ENCODE measurements at regions not wholly inside any gene's neighbourhood (a gene's known extent, or its start where the extent isn't known, plus 50 kb on each side); places are given as distances from the start of the nearest gene placed in this dataset.
A peak's percentile ranks its signal among the peaks of the same experiment; 100 is the strongest.

GRCh38 chr4:184533908-184534307 lies 59.6 kb upstream of the IRF2 start:
- H3K4me3 ChIP-seq (ENCODE audit: low read length): no peak overlapping the region
- peak overlapping the region; percentile 68 for H3K27ac ChIP-seq (ENCODE audit: low read depth, low read length)

GRCh38 chr4:184531008-184531407 lies 56.7 kb upstream of the IRF2 start:
- H3K27me3 ChIP-seq (ENCODE audit: control insufficient read depth in 2 of 2, insufficient read depth in 2 of 2, low read length in 2 of 2): no peaks in the 10 kb centered on the region
- peak overlapping the region in 3 of 9 donors; percentile 32 to 90 (median 36) for H3K27ac Mint-ChIP-seq
- peaks cover 0 to 20% (median 0%) of the 10 kb centered on the region in 5 donors for H3K36me3 Mint-ChIP-seq
- POLR2A ChIA-PET: no interaction called here
- no peaks in the 10 kb centered on the region for H3K27me3 Mint-ChIP-seq
- peaks cover 0 to 3% (median 0%) of the 10 kb centered on the region in 11 donors for H3K9me3 Mint-ChIP-seq
- H3K4me1 ChIP-seq (ENCODE audit: control insufficient read depth in 2 of 2, insufficient read depth in 2 of 2, low read length in 2 of 2): peaks cover 20 to 25% of the 10 kb centered on the region in 2 donors
- DNase-seq (no peak), ATAC-seq (no peak)
- intact Hi-C loops (cut with micrococcal nuclease): loop anchor here (10.0 kb wide), 6 partner anchors 146 to 1086 kb away; partner anchors contain the start of genes ACSL1 (in 1 of the 2), ANKRD37 (in 1 of the 2), CDKN2AIP (in 1 of the 2) and CFAP97 (in 1 of the 2)
- CTCF ChIA-PET: interaction anchor here (2.6 kb wide), 1 partner anchor 266 kb away, joined by 7 read pairs; no protein-coding TSS in a partner anchor
- no peak overlapping the region for H3K27ac ChIP-seq (ENCODE audit: low read depth, low read length)
- no peaks in the 10 kb centered on the region for H3K9me3 ChIP-seq (ENCODE audit: control insufficient read depth in 2 of 3, low read length in 3 of 3)
- no peak overlapping the region for H3K4me3 Mint-ChIP-seq
- no peaks in the 10 kb centered on the region for H3K36me3 ChIP-seq (ENCODE audit: control insufficient read depth in 2 of 3, insufficient read depth in 3 of 3, low read length in 3 of 3)
- H3K4me3 ChIP-seq (ENCODE audit: low read length): no peak overlapping the region
- H3K4me1 Mint-ChIP-seq: peaks cover 38 to 80% (median 68%) of the 10 kb centered on the region in 7 donors

More at GRCh38 chr4:184533908-184534307, 59.6 kb upstream of the IRF2 start:
- Mint-ChIP-seq H3K4me3 (peak overlapping the region in 8 of 10 donors; percentile 25 to 72 (median 50)), H3K4me1 (peaks cover 44 to 88% (median 73%) of the 10 kb centered on the region in 7 donors), H3K27ac (peak overlapping the region; percentile 82 to 91 (median 90)), H3K36me3 (peaks cover 0 to 16% (median 0%) of the 10 kb centered on the region in 5 donors), H3K27me3 (no peaks in the 10 kb centered on the region), H3K9me3 (peaks cover 0 to 2% (median 0%) of the 10 kb centered on the region in 11 donors)
- H3K36me3 ChIP-seq (ENCODE audit: control insufficient read depth in 2 of 3, insufficient read depth in 3 of 3, low read length in 3 of 3): peaks cover 0 to 3% (median 0%) of the 10 kb centered on the region in 3 experiments
- ChIA-PET CTCF (interaction anchor here (0.7 to 2.5 kb wide), 2 partner anchors 30 to 158 kb away, joined by 4 to 6 read pairs; no protein-coding TSS in a partner anchor), POLR2A (interaction anchor here (0.6 to 5.1 kb wide), 10 partner anchors 9 to 267 kb away, joined by 3 to 114 read pairs (median 4); partner anchors contain the start of genes CASP3, IRF2 and PRIMPOL)
- ATAC-seq (no peak), DNase-seq (no peak)
- peaks cover 22 to 25% of the 10 kb centered on the region in 2 donors for H3K4me1 ChIP-seq (ENCODE audit: control insufficient read depth in 2 of 2, insufficient read depth in 2 of 2, low read length in 2 of 2)
- no peaks in the 10 kb centered on the region for H3K9me3 ChIP-seq (ENCODE audit: control insufficient read depth in 2 of 3, low read length in 3 of 3)
- intact Hi-C loops (cut with micrococcal nuclease): loop anchor here (1.0 to 10.0 kb wide), 10 partner anchors 20 to 1089 kb away; partner anchors contain the start of genes ACSL1 (in 1 of the 2), ANKRD37 (in 1 of the 2), CDKN2AIP (in 1 of the 2) and CFAP97 (in 1 of the 2)
- H3K27me3 ChIP-seq (ENCODE audit: control insufficient read depth in 2 of 2, insufficient read depth in 2 of 2, low read length in 2 of 2): no peaks in the 10 kb centered on the region

- H3K4me3 Mint-ChIP-seq: peak overlapping the region in 1 of 10 donors; percentile 25
- CTCF ChIA-PET: no interaction called here
- Histone ChIP-seq H3K4me1 (ENCODE audit: control insufficient read depth in 2 of 2, insufficient read depth in 2 of 2, low read length in 2 of 2) (peaks cover 5 to 14% of the 10 kb centered on the region in 2 donors), H3K27me3 (ENCODE audit: control insufficient read depth in 2 of 2, insufficient read depth in 2 of 2, low read length in 2 of 2) (no peaks in the 10 kb centered on the region), H3K27ac (ENCODE audit: low read depth, low read length) (no peak overlapping the region), H3K4me3 (ENCODE audit: low read length) (no peak overlapping the region), H3K9me3 (ENCODE audit: control insufficient read depth in 2 of 3, low read length in 3 of 3) (no peaks in the 10 kb centered on the region), H3K36me3 (ENCODE audit: control insufficient read depth in 2 of 3, insufficient read depth in 3 of 3, low read length in 3 of 3) (no peaks in the 10 kb centered on the region)
- DNase-seq: no peak
- peaks cover 23 to 63% (median 50%) of the 10 kb centered on the region in 7 donors for H3K4me1 Mint-ChIP-seq
- H3K36me3 Mint-ChIP-seq: peaks cover 0 to 34% (median 9%) of the 10 kb centered on the region in 5 donors
- intact Hi-C loops (cut with micrococcal nuclease): no loop called here
- H3K27ac Mint-ChIP-seq: peak overlapping the region in 2 of 9 donors; percentile 1 to 73
- H3K27me3 Mint-ChIP-seq: no peaks in the 10 kb centered on the region
- POLR2A ChIA-PET: interaction anchor here (0.6 to 1.2 kb wide), 3 partner anchors 14 to 119 kb away, joined by 3 read pairs; no protein-coding TSS in a partner anchor
- no peak for ATAC-seq
- peaks cover 5 to 18% (median 13%) of the 10 kb centered on the region in 11 donors for H3K9me3 Mint-ChIP-seq
Observed at GRCh38 chr4:184529283-184529682, 54.9 kb upstream of the IRF2 start.

GRCh38 chr4:184528713-184529112 lies 54.4 kb upstream of the IRF2 start:
- Mint-ChIP-seq H3K9me3 (peaks cover 7 to 21% (median 13%) of the 10 kb centered on the region in 11 donors), H3K27me3 (no peaks in the 10 kb centered on the region), H3K27ac (peak overlapping the region in 2 of 9 donors; percentile 1 to 59), H3K4me1 (peaks cover 21 to 60% (median 48%) of the 10 kb centered on the region in 7 donors), H3K4me3 (no peak overlapping the region), H3K36me3 (peaks cover 0 to 40% (median 10%) of the 10 kb centered on the region in 5 donors)
- Histone ChIP-seq H3K4me1 (ENCODE audit: control insufficient read depth in 2 of 2, insufficient read depth in 2 of 2, low read length in 2 of 2) (peaks cover 2 to 11% of the 10 kb centered on the region in 2 donors), H3K27ac (ENCODE audit: low read depth, low read length) (no peak overlapping the region), H3K36me3 (ENCODE audit: control insufficient read depth in 2 of 3, insufficient read depth in 3 of 3, low read length in 3 of 3) (no peaks in the 10 kb centered on the region), H3K9me3 (ENCODE audit: control insufficient read depth in 2 of 3, low read length in 3 of 3) (no peaks in the 10 kb centered on the region), H3K4me3 (ENCODE audit: low read length) (no peak overlapping the region), H3K27me3 (ENCODE audit: control insufficient read depth in 2 of 2, insufficient read depth in 2 of 2, low read length in 2 of 2) (no peaks in the 10 kb centered on the region)
- no peak for DNase-seq
- POLR2A ChIA-PET: interaction anchor here (0.6 to 1.2 kb wide), 2 partner anchors 14 to 53 kb away, joined by 3 read pairs; no protein-coding TSS in a partner anchor
- CTCF ChIA-PET: no interaction called here
- no peak for ATAC-seq
- intact Hi-C loops (cut with micrococcal nuclease): no loop called here

DNA sequence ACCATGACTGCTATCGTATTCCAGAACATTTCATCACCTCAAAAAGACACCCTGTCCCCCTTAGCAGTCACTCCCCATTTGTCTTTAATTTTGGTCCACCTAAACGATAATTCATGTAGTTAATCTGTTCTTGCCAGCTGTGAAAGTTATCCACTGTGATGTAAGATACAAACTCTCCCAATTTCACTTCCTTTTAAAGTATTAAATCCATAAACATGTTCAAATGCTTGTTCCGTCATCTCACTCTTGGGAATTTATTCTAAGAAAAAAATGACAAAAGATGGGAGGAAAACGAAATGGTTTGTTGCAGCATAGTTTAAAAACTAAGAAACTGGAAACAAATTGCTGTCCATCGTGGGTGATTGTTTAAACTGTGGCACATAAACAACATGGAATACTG lies 53.7 kb upstream of the IRF2 start:
- intact Hi-C loops (cut with micrococcal nuclease): no loop called here
- H3K4me1 ChIP-seq (ENCODE audit: control insufficient read depth in 2 of 2, insufficient read depth in 2 of 2, low read length in 2 of 2): peaks cover 0 to 5% of the 10 kb centered on the region in 2 donors
- H3K4me3 ChIP-seq (ENCODE audit: low read length): no peak overlapping the region
- Mint-ChIP-seq H3K27ac (peak overlapping the region in 1 of 9 donors; percentile 1), H3K4me3 (no peak overlapping the region), H3K4me1 (peaks cover 15 to 53% (median 42%) of the 10 kb centered on the region in 7 donors), H3K36me3 (peaks cover 0 to 43% (median 10%) of the 10 kb centered on the region in 5 donors), H3K27me3 (no peaks in the 10 kb centered on the region), H3K9me3 (peaks cover 7 to 26% (median 15%) of the 10 kb centered on the region in 11 donors)
- CTCF ChIA-PET: no interaction called here
- no peaks in the 10 kb centered on the region for H3K9me3 ChIP-seq (ENCODE audit: control insufficient read depth in 2 of 3, low read length in 3 of 3)
- no peaks in the 10 kb centered on the region for H3K36me3 ChIP-seq (ENCODE audit: control insufficient read depth in 2 of 3, insufficient read depth in 3 of 3, low read length in 3 of 3)
- no peak for ATAC-seq
- H3K27ac ChIP-seq (ENCODE audit: low read depth, low read length): no peak overlapping the region
- POLR2A ChIA-PET: no interaction called here
- DNase-seq: no peak
- H3K27me3 ChIP-seq (ENCODE audit: control insufficient read depth in 2 of 2, insufficient read depth in 2 of 2, low read length in 2 of 2): no peaks in the 10 kb centered on the region

DNA sequence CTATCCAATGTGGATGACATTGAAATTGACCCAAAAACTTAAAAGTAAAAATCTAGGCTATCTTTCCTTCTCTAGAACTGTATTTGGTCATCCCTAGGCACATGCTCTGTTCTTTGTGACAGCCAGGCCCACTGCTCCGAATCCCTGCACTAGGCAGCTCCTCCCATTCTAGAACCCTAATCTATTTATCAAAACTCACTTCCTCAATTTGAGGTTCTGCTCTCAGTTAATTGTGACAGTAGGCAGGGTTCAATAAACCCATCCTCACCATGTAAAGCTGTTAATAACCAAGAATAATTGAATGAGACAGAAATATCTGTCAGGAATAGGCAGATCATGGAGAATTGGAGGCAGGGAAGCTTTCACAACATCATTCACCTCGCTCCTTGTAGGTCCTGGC lies 51.9 kb upstream of the IRF2 start:
- DNase-seq: no peak
- POLR2A ChIA-PET: interaction anchor here (1.2 to 1.4 kb wide), 2 partner anchors 10 to 11 kb away, joined by 3 to 7 read pairs; no protein-coding TSS in a partner anchor
- Mint-ChIP-seq H3K9me3 (peaks cover 8 to 28% (median 17%) of the 10 kb centered on the region in 11 donors), H3K4me3 (no peak overlapping the region), H3K27me3 (no peaks in the 10 kb centered on the region), H3K27ac (peak overlapping the region in 1 of 9 donors; percentile 46), H3K36me3 (peaks cover 5 to 47% (median 10%) of the 10 kb centered on the region in 5 donors), H3K4me1 (peaks cover 13 to 39% (median 30%) of the 10 kb centered on the region in 7 donors)
- CTCF ChIA-PET: interaction anchor here (0.7 kb wide), 1 partner anchor 86 kb away, joined by 3 read pairs; no protein-coding TSS in a partner anchor
- Histone ChIP-seq H3K36me3 (ENCODE audit: control insufficient read depth in 2 of 3, insufficient read depth in 3 of 3, low read length in 3 of 3) (no peaks in the 10 kb centered on the region), H3K4me1 (ENCODE audit: control insufficient read depth in 2 of 2, insufficient read depth in 2 of 2, low read length in 2 of 2) (no peaks in the 10 kb centered on the region), H3K27me3 (ENCODE audit: control insufficient read depth in 2 of 2, insufficient read depth in 2 of 2, low read length in 2 of 2) (no peaks in the 10 kb centered on the region), H3K4me3 (ENCODE audit: low read length) (no peak overlapping the region), H3K27ac (ENCODE audit: low read depth, low read length) (no peak overlapping the region), H3K9me3 (ENCODE audit: control insufficient read depth in 2 of 3, low read length in 3 of 3) (no peaks in the 10 kb centered on the region)
- ATAC-seq: no peak
- intact Hi-C loops (cut with micrococcal nuclease): no loop called here
